GM21423 (cell line): ENCODE measurements at regions not wholly inside any gene's neighbourhood (a gene's known extent, or its start where the extent isn't known, plus 50 kb on each side); places are given as distances from the start of the nearest gene placed in this dataset.
"Not testable (repeated sequence)": the region's sequence is repeated elsewhere in the genome, so short reads cannot be mapped to it uniquely, and the experiment has no call there.

ENCODE experiments used
- ATAC-seq: cut with Tn5 transposase; IDR thresholded peaks from one replicate; pipeline ENCODE4 v1.9.1; 2021; ENCODE audit warnings: mild to moderate bottlenecking, moderate library complexity; ENCODE audit not compliant: unreplicated experiment

- ATAC-seq = no peak
Measured at GRCh38 chr11:13134886-13135285, 125.8 kb downstream of the RASSF10 start.

GRCh38 chr11:13135385-13136271 is 126.5 kb downstream of the RASSF10 start:
- ATAC-seq = no peak

DNA sequence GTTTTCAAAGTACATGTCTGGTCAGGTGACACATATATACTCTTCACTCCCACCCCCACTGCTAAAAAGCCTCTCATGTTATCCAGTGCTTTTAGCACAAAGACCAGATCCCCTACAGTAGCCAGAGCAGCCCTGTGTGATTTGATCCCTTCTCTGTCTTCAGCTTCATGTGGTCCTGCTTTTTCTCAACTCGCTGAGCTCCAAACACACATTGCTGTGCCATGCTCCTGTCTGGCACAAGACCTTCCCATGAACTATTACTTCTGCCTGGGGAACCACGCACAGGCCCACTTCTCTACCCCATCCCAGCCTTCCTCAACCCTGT is 127.1 kb downstream of the RASSF10 start:
- no peak for ATAC-seq

DNA sequence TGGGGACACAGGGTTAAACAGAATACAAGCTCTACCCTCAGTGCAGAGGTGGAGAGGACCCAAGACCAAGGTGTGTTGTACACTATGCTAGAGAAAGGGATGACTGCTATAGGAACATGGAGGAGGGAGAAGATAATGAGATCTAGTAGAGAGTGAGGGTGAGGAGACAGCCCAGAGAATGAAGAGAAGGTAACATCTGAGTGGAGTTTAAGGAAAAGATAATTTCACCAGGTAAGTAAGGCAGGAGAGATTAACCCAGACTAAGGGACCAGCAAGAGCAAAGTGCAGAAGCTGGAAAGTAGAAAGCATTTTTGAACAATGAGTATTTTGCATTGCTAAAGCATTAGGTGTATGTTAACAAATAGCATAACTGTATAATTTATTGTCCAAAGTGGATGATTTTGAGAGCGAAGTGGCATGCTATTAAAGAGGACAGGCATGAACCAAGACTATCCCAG is 128.8 kb downstream of the RASSF10 start:
- no peak for ATAC-seq

GRCh38 chr11:13139085-13139484 is 130.0 kb downstream of the RASSF10 start:
- not testable (repeated sequence) for ATAC-seq

GRCh38 chr11:13140028-13140870 is 131.1 kb downstream of the RASSF10 start:
- peak; percentile 92 for ATAC-seq

GRCh38 chr11:13140873-13141655 is 131.9 kb downstream of the RASSF10 start:
- no peak for ATAC-seq

DNA sequence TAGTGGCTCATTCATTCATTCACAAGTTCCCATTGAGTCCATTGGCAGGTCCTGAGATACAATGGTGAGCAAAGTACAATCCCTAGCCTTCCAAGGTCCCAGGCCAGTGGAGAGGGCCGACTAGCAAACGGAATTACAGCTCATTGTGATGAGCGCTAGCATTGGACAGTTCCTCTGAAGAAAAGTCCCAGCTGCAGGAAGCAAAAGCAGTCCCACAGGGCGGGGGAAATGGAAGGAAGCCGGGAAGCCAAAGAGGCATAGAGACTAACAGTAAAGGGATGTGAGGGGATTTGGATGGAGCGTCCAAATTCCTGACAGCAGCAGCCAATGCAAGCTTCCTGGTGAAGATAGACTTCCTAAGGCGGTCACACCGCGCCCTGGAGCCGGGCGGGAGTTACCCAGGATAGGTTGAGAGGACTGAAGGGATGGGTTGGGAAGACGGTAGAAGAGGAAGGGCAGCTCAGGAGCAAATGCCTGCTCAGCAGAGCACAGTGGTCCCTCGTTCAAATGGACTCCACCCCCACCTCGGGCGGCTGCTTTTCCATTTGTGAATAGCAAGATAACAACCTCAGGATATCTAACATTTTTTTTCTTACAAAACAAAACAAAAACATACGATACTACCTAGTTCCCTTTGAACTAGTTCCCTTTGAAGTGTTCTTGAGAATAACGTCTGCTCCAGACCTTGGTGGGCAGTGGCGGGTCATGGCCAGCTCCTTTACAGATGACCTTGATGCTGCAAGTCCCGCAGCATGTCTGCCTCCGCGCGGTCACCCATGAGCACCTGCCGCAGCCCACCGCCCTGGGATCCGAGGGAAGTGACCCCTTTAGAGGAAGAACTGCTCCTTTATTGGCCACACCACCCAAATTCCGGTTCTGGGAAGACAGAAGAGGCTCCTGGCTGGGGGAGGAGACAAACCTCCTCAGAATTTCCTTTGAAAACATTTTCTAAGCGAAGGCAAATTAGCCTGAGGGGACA is 132.9 kb downstream of the RASSF10 start:
- ATAC-seq = no peak

DNA sequence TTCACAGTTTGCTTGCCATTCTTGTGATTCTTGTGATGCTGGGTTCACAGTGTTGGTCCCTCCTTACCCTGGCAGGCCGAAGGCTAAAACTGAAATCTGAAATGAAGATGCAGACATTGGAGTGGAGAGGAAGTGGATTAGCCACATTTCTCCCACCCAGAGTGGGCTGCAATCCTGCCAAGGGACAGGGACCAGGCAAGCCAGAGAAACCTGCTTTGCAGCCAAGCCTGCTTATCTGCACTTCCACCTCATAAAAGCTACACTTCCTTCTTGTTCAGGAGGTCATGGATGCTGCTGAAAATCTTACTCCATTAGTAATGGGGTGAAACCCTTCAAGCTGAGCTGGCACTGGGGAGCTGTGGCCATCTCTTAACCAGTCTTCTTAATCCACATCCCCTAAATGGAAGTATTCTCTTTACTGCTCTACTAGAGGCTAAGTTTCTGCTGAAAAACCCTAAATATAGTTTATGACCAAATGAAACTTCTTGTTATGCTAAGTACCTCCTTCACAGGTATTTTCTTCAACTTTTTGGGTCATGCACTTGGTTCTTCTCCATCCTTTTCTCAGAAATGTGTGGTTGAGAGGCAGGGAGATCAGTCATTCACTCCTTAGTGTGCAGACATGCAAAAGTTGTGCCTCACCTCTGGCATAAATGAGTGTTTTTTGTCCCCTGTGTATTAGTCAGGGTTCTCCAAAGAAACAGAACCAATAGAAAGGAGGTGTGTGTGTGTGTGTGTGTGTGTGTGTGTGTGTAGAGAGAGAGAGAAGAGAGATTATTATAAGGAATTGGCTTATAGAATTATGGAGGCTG is 133.9 kb upstream of the BMAL1 start:
- no peak for ATAC-seq

DNA sequence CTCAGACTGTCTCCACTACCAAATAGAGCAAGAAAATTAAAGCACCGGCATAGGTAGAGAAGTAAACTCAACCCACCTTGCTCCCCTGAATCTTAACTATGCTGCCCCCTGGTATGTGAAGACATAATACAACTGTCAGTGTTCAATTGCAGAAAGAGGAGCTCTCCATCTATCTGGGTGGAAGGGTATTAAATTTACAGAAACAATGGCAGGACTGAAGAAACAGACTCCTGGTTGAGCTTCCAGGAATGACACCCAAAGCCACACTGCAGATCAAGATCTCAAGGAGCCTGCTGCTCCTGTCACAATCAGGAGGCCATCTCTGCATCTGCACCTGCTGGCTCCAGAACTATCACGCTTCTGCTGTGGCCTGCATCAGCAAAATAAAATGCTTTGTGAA is 132.1 kb upstream of the BMAL1 start:
- no peak for ATAC-seq

- no peak for ATAC-seq
Measured at GRCh38 chr11:13149991-13150390, 127.6 kb upstream of the BMAL1 start.

GRCh38 chr11:13150487-13150886 is 127.1 kb upstream of the BMAL1 start:
- ATAC-seq = no peak

GRCh38 chr11:13152264-13152663 is 125.3 kb upstream of the BMAL1 start:
- ATAC-seq = no peak

DNA sequence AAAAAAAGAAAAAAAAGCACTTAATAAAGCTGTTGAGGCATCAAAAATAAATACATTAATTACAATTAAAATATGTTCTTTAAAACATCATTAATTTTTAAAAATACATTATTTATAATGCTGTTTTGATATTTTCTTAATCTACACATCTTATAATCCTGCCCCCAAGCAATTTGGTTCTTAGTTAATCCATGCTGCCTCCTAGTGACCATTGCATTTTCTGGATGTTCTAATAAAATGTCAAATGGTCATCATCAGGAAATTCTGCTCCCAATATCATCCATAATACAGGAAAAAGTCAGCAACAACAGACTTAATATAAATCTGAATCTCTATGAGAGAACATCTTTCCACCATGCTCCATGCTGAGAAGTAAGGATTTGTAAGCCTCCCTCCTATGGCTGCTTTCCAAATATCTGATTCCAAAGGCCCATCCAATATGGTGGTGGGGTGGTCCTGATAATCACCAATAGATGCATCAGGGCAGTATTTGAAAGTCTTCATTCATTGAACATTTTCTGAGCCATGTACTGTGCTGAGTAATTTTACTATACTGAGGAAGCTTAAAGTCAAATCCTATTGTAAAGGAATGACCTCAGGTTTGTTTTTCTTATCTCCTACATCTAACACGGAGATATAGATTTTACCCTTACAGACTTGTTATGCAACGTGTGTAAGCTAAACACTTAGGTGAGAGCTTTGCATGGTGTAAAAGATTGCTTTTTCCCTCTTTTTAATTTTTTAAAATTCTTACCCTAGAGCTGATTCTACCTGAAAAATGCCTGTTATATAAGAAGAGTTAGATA is 124.7 kb upstream of the BMAL1 start:
- ATAC-seq = no peak

- not testable (repeated sequence) for ATAC-seq
Measured at GRCh38 chr11:13154374-13154773, 123.2 kb upstream of the BMAL1 start.

DNA sequence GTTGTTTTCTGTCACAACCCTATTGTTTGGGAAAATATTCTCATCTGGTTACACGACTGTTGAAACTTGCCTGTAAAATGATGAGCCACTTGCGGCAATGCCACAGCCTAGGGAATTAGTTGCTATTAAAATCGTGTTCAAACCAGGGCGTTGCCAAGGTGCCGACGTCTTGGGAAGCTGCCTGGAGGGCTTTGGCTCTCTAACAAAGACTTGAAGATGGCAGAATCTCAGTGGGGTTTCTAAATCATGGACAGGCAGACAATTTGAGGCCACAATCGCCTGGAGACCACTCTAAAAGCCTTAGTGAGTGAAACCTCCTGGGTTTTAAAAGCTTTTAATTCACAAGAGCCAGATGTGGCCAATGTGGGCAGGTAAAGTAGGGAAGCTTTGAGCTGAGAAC is 117.2 kb upstream of the BMAL1 start:
- no peak for ATAC-seq

DNA sequence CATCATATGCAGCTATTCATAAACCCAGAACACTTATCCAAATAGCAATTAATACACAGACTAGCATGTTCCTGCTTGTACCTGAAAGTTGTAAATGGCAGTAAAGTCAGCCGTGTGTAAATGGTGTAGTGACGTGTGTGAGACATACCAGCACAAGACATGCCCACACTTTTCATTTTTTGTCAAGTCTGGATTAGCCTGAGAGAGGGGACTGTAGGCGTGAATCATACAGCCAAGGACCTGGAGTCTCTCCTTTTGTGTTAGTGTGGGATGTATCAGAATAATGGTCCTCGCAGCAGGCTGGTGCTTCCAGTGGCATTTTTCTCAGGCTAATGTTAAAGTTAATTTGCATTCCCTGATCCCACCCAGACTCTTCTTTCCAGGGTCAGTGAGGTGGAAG is 116.8 kb upstream of the BMAL1 start:
- ATAC-seq = no peak

DNA sequence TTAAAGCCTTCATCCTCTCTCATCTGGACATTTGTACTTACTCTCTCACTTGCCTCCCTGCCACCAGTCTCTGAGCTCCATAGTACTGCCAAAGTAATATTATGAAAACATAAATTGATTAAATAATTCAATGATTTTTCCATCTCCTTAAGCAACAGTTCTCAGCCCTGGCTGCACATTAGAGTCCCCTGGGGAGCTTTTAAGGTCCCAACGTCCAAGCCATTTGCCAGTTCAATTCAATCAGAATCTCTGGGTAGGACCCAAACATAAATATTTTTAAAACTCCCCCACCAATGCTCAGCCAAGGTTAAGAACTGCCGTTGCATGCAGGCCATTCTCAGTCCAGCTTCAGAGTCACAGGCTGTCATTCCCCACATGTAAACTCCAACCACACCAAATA is 114.4 kb upstream of the BMAL1 start:
- no peak for ATAC-seq
